H9 (cell line): ENCODE measurements at regions not wholly inside any gene's neighbourhood (a gene's known extent, or its start where the extent isn't known, plus 50 kb on each side); places are given as distances from the start of the nearest gene placed in this dataset.

Experiments
- DNase-seq: peaks from one replicate; pipeline ENCODE4 v3.0.0-alpha.2; 2017
- H2AFZ ChIP-seq: one replicate; pipeline ENCODE4 v1.6.1; 2013; ENCODE audit warnings: mild to moderate bottlenecking, low read length, control low read depth, moderate library complexity
- H2AK5ac ChIP-seq: 2 replicates; pipeline ENCODE4 v1.6.1; 2013; ENCODE audit warnings: low read length, control low read depth, mixed read lengths; ENCODE audit not compliant: insufficient read length
- H2BK120ac ChIP-seq: one replicate; pipeline ENCODE4 v1.6.1; 2013; ENCODE audit warnings: low read depth, mild to moderate bottlenecking, low read length, control low read depth, inconsistent platforms; ENCODE audit not compliant: poor library complexity, severe bottlenecking
- H2BK12ac ChIP-seq: 2 replicates; pipeline ENCODE4 v1.6.1; 2013; ENCODE audit warnings: low read length, control low read depth, mixed read lengths, low read depth; ENCODE audit not compliant: insufficient read length
- H2BK15ac ChIP-seq: 2 replicates; pipeline ENCODE4 v1.6.1; 2013; ENCODE audit warnings: low read depth, low read length, control low read depth
- H2BK20ac ChIP-seq: one replicate; pipeline ENCODE4 v1.6.1; 2013; ENCODE audit warnings: low read depth, mild to moderate bottlenecking, low read length, control low read depth, inconsistent platforms; ENCODE audit not compliant: poor library complexity, severe bottlenecking
- H2BK5ac ChIP-seq: 2 replicates; pipeline ENCODE4 v1.6.1; 2013; ENCODE audit warnings: low read length, control low read depth, mixed read lengths; ENCODE audit not compliant: insufficient read length
- H3K14ac ChIP-seq: 2 replicates; pipeline ENCODE4 v1.6.1; 2013; ENCODE audit warnings: low read length, control low read depth; ENCODE audit not compliant: insufficient read depth
- H3K18ac ChIP-seq: 2 replicates; pipeline ENCODE4 v1.6.1; 2013; ENCODE audit warnings: low read depth, mild to moderate bottlenecking, mixed read lengths, low read length, control low read depth; ENCODE audit not compliant: insufficient read length
- H3K23ac ChIP-seq: 2 replicates; pipeline ENCODE4 v1.6.1; 2013; ENCODE audit warnings: low read length, control low read depth, mixed read lengths, low read depth; ENCODE audit not compliant: insufficient read length
- H3K23me2 ChIP-seq: 2 replicates; pipeline ENCODE4 v1.6.1; 2013; ENCODE audit warnings: low read depth, mild to moderate bottlenecking, mixed read lengths, low read length, control low read depth; ENCODE audit not compliant: insufficient read length, poor library complexity, severe bottlenecking
- H3K27ac ChIP-seq: 2 replicates; pipeline ENCODE4 v1.5.1; 2013; ENCODE audit warnings: low read length, control low read depth, mixed read lengths, low read depth; ENCODE audit not compliant: insufficient read length
- H3K27me3 ChIP-seq: 2 replicates; pipeline ENCODE4 v1.6.1; 2013; ENCODE audit warnings: low read length, control low read depth, inconsistent platforms; ENCODE audit not compliant: insufficient read depth
- H3K4ac ChIP-seq: 2 replicates; pipeline ENCODE4 v1.6.1; 2013; ENCODE audit warnings: low read depth, mild to moderate bottlenecking, control low read depth, inconsistent platforms, low read length, moderate library complexity
- H3K4me1 ChIP-seq: 2 replicates; pipeline ENCODE4 v1.6.1; 2013; ENCODE audit warnings: low read length, control low read depth, inconsistent platforms; ENCODE audit not compliant: insufficient read depth
- H3K4me2 ChIP-seq: 2 replicates; pipeline ENCODE4 v1.6.1; 2013; ENCODE audit warnings: low read length, control low read depth, mixed read lengths; ENCODE audit not compliant: insufficient read length, insufficient read depth
- H3K56ac ChIP-seq: 2 replicates; pipeline ENCODE4 v1.6.1; 2013; ENCODE audit warnings: low read depth, mild to moderate bottlenecking, mixed read lengths, low read length, control low read depth; ENCODE audit not compliant: insufficient read length
- H3K79me1 ChIP-seq: 2 replicates; pipeline ENCODE4 v1.6.1; 2013; ENCODE audit warnings: low read depth, mild to moderate bottlenecking, moderate library complexity, low read length, control low read depth, inconsistent platforms; ENCODE audit not compliant: insufficient read depth, poor library complexity, severe bottlenecking
- H3K79me2 ChIP-seq: 2 replicates; pipeline ENCODE4 v1.6.1; 2013; ENCODE audit warnings: low read length, control low read depth, inconsistent platforms; ENCODE audit not compliant: insufficient read depth
- H3K9ac ChIP-seq: 2 replicates; pipeline ENCODE4 v1.6.1; 2013; ENCODE audit warnings: low read length, control low read depth, mixed read lengths; ENCODE audit not compliant: insufficient read length; ENCODE audit errors: extremely low read depth
- H3K9me3 ChIP-seq: one replicate; pipeline ENCODE4 v1.6.1; 2013; ENCODE audit warnings: low read depth, low read length, inconsistent platforms; ENCODE audit not compliant: control insufficient read depth
- H3T11ph ChIP-seq: one replicate; pipeline ENCODE4 v1.6.1; 2013; ENCODE audit warnings: mild to moderate bottlenecking, low read length, control low read depth, inconsistent platforms
- H4K20me1 ChIP-seq: one replicate; pipeline ENCODE4 v1.6.1; 2013; ENCODE audit not compliant: control insufficient read depth, insufficient read length, insufficient read depth
- H4K5ac ChIP-seq: 2 replicates; pipeline ENCODE4 v1.6.1; 2013; ENCODE audit warnings: low read depth, mild to moderate bottlenecking, mixed read lengths, low read length, control low read depth; ENCODE audit not compliant: insufficient read length
- H4K8ac ChIP-seq: replicated peaks from 2 replicates; pipeline ENCODE4 v1.6.1; 2013; ENCODE audit warnings: low read length, control low read depth, mixed read lengths, low read depth; ENCODE audit not compliant: insufficient read length
- H4K91ac ChIP-seq: 2 replicates; pipeline ENCODE4 v1.6.1; 2013; ENCODE audit warnings: low read depth, mild to moderate bottlenecking, moderate library complexity, mixed read lengths, low read length, control low read depth; ENCODE audit not compliant: insufficient read length
- H3K27ac Mint-ChIP-seq, 3 experiments: 2 replicates in 2 of 3; 3 replicates in 1 of 3; pipeline ENCODE4 v1.8.0; 2020 to 2021; ENCODE audit warnings: mixed read lengths in 3 of 3, mild to moderate bottlenecking in 1 of 3, moderate library complexity in 1 of 3
- H3K27me3 Mint-ChIP-seq: 2 replicates; pipeline ENCODE4 v1.8.0; 2021; ENCODE audit warnings: low read depth, mild to moderate bottlenecking, moderate library complexity, mixed read lengths
- H3K36me3 Mint-ChIP-seq, 3 experiments: 2 replicates in 2 of 3; 3 replicates in 1 of 3; pipeline ENCODE4 v1.8.0; 2020 to 2021; ENCODE audit warnings: low read depth in 3 of 3, mixed read lengths in 3 of 3; ENCODE audit not compliant: insufficient read depth in 1 of 3
- H3K4me1 Mint-ChIP-seq, 2 experiments: 2 replicates each; pipeline ENCODE4 v1.8.0; 2020; ENCODE audit warnings: mixed read lengths in 2 of 2
- H3K4me3 Mint-ChIP-seq, 2 experiments: 2 replicates in 1 of 2; 3 replicates in 1 of 2; pipeline ENCODE4 v1.8.0; 2020 to 2021; ENCODE audit warnings: mild to moderate bottlenecking in 2 of 2, mixed read lengths in 2 of 2, moderate library complexity in 1 of 2
- H3K9me3 Mint-ChIP-seq, 2 experiments: 2 replicates in 1 of 2; 3 replicates in 1 of 2; pipeline ENCODE4 v1.8.0; 2020; ENCODE audit warnings: mild to moderate bottlenecking in 2 of 2, mixed read lengths in 2 of 2, moderate library complexity in 1 of 2
- WGBS: extraction: QIAGEN DNeasy Blood & Tissue Kit; methylation state at CpG from one replicate; pipeline ENCODE4 v1.1.7; 2013; ENCODE audit warnings: missing lambda C conversion rate, low lambda C conversion rate, mixed read lengths; ENCODE audit not compliant: insufficient read length; ENCODE audit errors: extremely low coverage; 5-methylcytosine and 5-hydroxymethylcytosine counted together
- TF ChIP-seq, protein P1 (sequence below): fragments of 200-600 bp; sonication (generic); conservative IDR thresholded peaks from 3 replicates; pipeline ENCODE4 v1.8.0; 2021; ENCODE audit warnings: antibody characterized with exemption, mild to moderate bottlenecking

- peaks cover 34 to 35% of the 10 kb centered on the region in 2 experiments for H3K4me1 Mint-ChIP-seq
- WGBS: no CpG with 5 or more reads among the region's 2 CpGs
- peaks cover 15 to 33% of the 10 kb centered on the region in 2 experiments for H3K9me3 Mint-ChIP-seq
- no peak overlapping the region for H2BK12ac ChIP-seq
- H3K4ac ChIP-seq: no peak overlapping the region
- H3K36me3 Mint-ChIP-seq: peaks cover 12 to 16% (median 12%) of the 10 kb centered on the region in 3 experiments
- no peaks in the 10 kb centered on the region for H3K23me2 ChIP-seq
- H2BK20ac ChIP-seq: no peak overlapping the region
- H3K9ac ChIP-seq: no peak overlapping the region
- H2BK5ac ChIP-seq: no peak overlapping the region
- H3K18ac ChIP-seq: no peak overlapping the region
- H3K27me3 Mint-ChIP-seq: peaks cover 88% of the 10 kb centered on the region
- H4K20me1 ChIP-seq: no peaks in the 10 kb centered on the region
- no peak overlapping the region for H2AK5ac ChIP-seq
- H2BK120ac ChIP-seq: no peak overlapping the region
- TF ChIP-seq, protein P1, sequence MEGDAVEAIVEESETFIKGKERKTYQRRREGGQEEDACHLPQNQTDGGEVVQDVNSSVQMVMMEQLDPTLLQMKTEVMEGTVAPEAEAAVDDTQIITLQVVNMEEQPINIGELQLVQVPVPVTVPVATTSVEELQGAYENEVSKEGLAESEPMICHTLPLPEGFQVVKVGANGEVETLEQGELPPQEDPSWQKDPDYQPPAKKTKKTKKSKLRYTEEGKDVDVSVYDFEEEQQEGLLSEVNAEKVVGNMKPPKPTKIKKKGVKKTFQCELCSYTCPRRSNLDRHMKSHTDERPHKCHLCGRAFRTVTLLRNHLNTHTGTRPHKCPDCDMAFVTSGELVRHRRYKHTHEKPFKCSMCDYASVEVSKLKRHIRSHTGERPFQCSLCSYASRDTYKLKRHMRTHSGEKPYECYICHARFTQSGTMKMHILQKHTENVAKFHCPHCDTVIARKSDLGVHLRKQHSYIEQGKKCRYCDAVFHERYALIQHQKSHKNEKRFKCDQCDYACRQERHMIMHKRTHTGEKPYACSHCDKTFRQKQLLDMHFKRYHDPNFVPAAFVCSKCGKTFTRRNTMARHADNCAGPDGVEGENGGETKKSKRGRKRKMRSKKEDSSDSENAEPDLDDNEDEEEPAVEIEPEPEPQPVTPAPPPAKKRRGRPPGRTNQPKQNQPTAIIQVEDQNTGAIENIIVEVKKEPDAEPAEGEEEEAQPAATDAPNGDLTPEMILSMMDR: no peak
- no peak overlapping the region for H2BK15ac ChIP-seq
- H3K4me3 Mint-ChIP-seq: no peak overlapping the region
- H3K27me3 ChIP-seq: peaks cover 3% of the 10 kb centered on the region; the same call in 1 of the 2 replicates
- H3T11ph ChIP-seq: no peak overlapping the region
- H4K91ac ChIP-seq: no peak overlapping the region
- H3K79me1 ChIP-seq: no peaks in the 10 kb centered on the region
- no peak overlapping the region for H4K5ac ChIP-seq
- H3K27ac Mint-ChIP-seq: no peak overlapping the region
- H3K9me3 ChIP-seq: peaks cover 6% of the 10 kb centered on the region
- H3K4me1 ChIP-seq: no peaks in the 10 kb centered on the region; the same call in 1 of the 2 replicates
- DNase-seq: no peak
- no peak overlapping the region for H3K23ac ChIP-seq
- no peak overlapping the region for H2AFZ ChIP-seq
- no peak overlapping the region for H4K8ac ChIP-seq
- H3K27ac ChIP-seq: no peak overlapping the region
- H3K14ac ChIP-seq: no peak overlapping the region
- H3K4me2 ChIP-seq: no peak overlapping the region
- no peaks in the 10 kb centered on the region for H3K79me2 ChIP-seq
- H3K56ac ChIP-seq: no peak overlapping the region
Observed at GRCh38 chr17:73821665-73822064, 177.4 kb upstream of the SDK2 start.
